H1 (cell line): ENCODE measurements at regions not wholly inside any gene's neighbourhood (a gene's known extent, or its start where the extent isn't known, plus 50 kb on each side); places are given as distances from the start of the nearest gene placed in this dataset.
"Not testable (repeated sequence)": the region's sequence is repeated elsewhere in the genome, so short reads cannot be mapped to it uniquely, and the experiment has no call there.

ENCODE experiments used
- CTCF ChIA-PET: fragments of 300-600 bp; sonication (Branson Sonifier 250); formaldehyde crosslinking; loops from one replicate; lab custom pipeline; 2021; ENCODE audit not compliant: partially characterized antibody; lab: Charles Lee
- POLR2A ChIA-PET: fragments of 300-600 bp; sonication (Branson Sonifier 250); formaldehyde crosslinking; loops from one replicate; lab custom pipeline; 2021; ENCODE audit warnings: inconsistent platforms; ENCODE audit not compliant: partially characterized antibody; lab: Charles Lee
- DNase-seq, 2 experiments: peaks; one replicate each; pipeline versions ENCODE4 v3.0.0 to v3.0.0-alpha.2; 2010 to 2022; ENCODE audit warnings: low spot score in 2 of 2, low read depth in 1 of 2, mixed read lengths in 1 of 2
- FAIRE-seq: peaks from 2 replicates; lab custom pipeline; 2011; peaks lifted over from hg19 to GRCh38; lab: Jason Lieb, UNC
- H2AFZ ChIP-seq: 2 replicates; pipeline ENCODE4 v1.8.1; 2012; ENCODE audit warnings: low read length, inconsistent platforms
- H2AK5ac ChIP-seq: 2 replicates; pipeline ENCODE4 v1.6.1; 2013; ENCODE audit warnings: low read depth, low read length
- H2BK120ac ChIP-seq: replicated peaks from 2 replicates; pipeline ENCODE3; 2013; ENCODE audit warnings: low read depth, low read length, inconsistent platforms
- H2BK12ac ChIP-seq: 2 replicates; pipeline ENCODE4 v1.6.1; 2013; ENCODE audit warnings: low read depth, low read length
- H2BK15ac ChIP-seq: 2 replicates; pipeline ENCODE4 v1.6.1; 2013; ENCODE audit warnings: low read length
- H2BK20ac ChIP-seq: 2 replicates; pipeline ENCODE4 v1.6.1; 2013; ENCODE audit warnings: low read length
- H2BK5ac ChIP-seq: 2 replicates; pipeline ENCODE4 v1.6.1; 2013; ENCODE audit warnings: low read depth, low read length
- H3K14ac ChIP-seq: 2 replicates; pipeline ENCODE4 v1.6.1; 2013; ENCODE audit warnings: inconsistent platforms; ENCODE audit not compliant: insufficient read length
- H3K18ac ChIP-seq: 2 replicates; pipeline ENCODE4 v1.6.1; 2013; ENCODE audit warnings: low read length; ENCODE audit errors: extremely low read depth
- H3K23ac ChIP-seq: 2 replicates; pipeline ENCODE4 v1.6.1; 2013; ENCODE audit warnings: inconsistent platforms; ENCODE audit not compliant: insufficient read length
- H3K23me2 ChIP-seq: 2 replicates; pipeline ENCODE4 v1.6.1; 2013; ENCODE audit warnings: low read depth, low read length
- H3K27ac ChIP-seq: 2 replicates; pipeline ENCODE4 v1.6.1; 2011; ENCODE audit warnings: low read depth, low read length, inconsistent platforms
- H3K27me3 ChIP-seq, 4 experiments: replicated peaks in 1 of 4; 1 replicate in 1 of 4; 2 replicates in 3 of 4; pipeline versions ENCODE4 v1.6.1 to v1.8.1; 2011 to 2013; ENCODE audit warnings: low read length in 3 of 4, mild to moderate bottlenecking in 3 of 4, inconsistent platforms in 2 of 4, mixed read lengths in 2 of 4, moderate library complexity in 1 of 4; ENCODE audit not compliant: control insufficient read depth in 3 of 4, insufficient read depth in 3 of 4; ENCODE audit errors: extremely low read depth in 1 of 4
- H3K36me3 ChIP-seq, 4 experiments: 2 replicates each; pipeline versions ENCODE4 v1.6.1 to v1.8.1; 2011 to 2013; ENCODE audit warnings: mild to moderate bottlenecking in 4 of 4, low read length in 3 of 4, moderate library complexity in 2 of 4, control low read depth in 1 of 4, inconsistent platforms in 1 of 4; ENCODE audit not compliant: insufficient read depth in 4 of 4, control insufficient read depth in 2 of 4
- H3K4ac ChIP-seq: replicated peaks from 2 replicates; pipeline ENCODE3; 2013; ENCODE audit warnings: low read length, low read depth, mixed read lengths, inconsistent platforms; ENCODE audit not compliant: insufficient read length
- H3K4me1 ChIP-seq, 4 experiments: replicated peaks in 1 of 4; 1 replicate in 1 of 4; 2 replicates in 3 of 4; pipeline versions ENCODE4 v1.6.1 to v1.8.1; 2011 to 2013; ENCODE audit warnings: low read length in 3 of 4, inconsistent platforms in 2 of 4, mixed read lengths in 1 of 4; ENCODE audit not compliant: insufficient read depth in 4 of 4, control insufficient read depth in 3 of 4
- H3K4me2 ChIP-seq, 2 experiments: 2 replicates each; pipeline versions ENCODE4 v1.6.1 to v1.8.1; 2011 to 2013; ENCODE audit warnings: low read depth in 2 of 2, low read length in 2 of 2, control low read depth in 1 of 2, inconsistent platforms in 1 of 2, mild to moderate bottlenecking in 1 of 2; ENCODE audit not compliant: insufficient read depth in 1 of 2
- H3K4me3 ChIP-seq, 4 experiments: fragments of 200-600, 300-600 bp in 1 of 4; sonication (generic), shearing (Covaris generic), sonication (Bioruptor Twin) in 1 of 4; 2 replicates each; pipeline versions ENCODE4 v1.5.1 to v1.8.1; 2011 to 2016; ENCODE audit warnings: low read length in 4 of 4, low read depth in 3 of 4, control low read depth in 2 of 4, inconsistent platforms in 2 of 4, mild to moderate bottlenecking in 2 of 4, mixed read lengths in 1 of 4, moderate library complexity in 1 of 4; ENCODE audit not compliant: insufficient read depth in 2 of 4; ENCODE audit errors: extremely low read depth in 1 of 4
- H3K56ac ChIP-seq: replicated peaks from 2 replicates; pipeline ENCODE3; 2013; ENCODE audit warnings: low read depth, mild to moderate bottlenecking, mixed read lengths, low read length, inconsistent platforms; ENCODE audit not compliant: insufficient read length
- H3K79me1 ChIP-seq: 2 replicates; pipeline ENCODE4 v1.6.1; 2013; ENCODE audit warnings: low read depth, low read length, control low read depth
- H3K79me2 ChIP-seq, 2 experiments: 2 replicates each; pipeline versions ENCODE4 v1.6.1 to v1.8.1; 2012 to 2013; ENCODE audit warnings: low read length in 2 of 2, mild to moderate bottlenecking in 2 of 2, inconsistent platforms in 1 of 2; ENCODE audit not compliant: insufficient read depth in 2 of 2, control insufficient read depth in 1 of 2
- H3K9ac ChIP-seq, 4 experiments: replicated peaks in 1 of 4; 1 replicate in 1 of 4; 2 replicates in 3 of 4; pipeline versions ENCODE4 v1.6.1 to v1.8.1; 2011 to 2013; ENCODE audit warnings: low read depth in 3 of 4, low read length in 3 of 4, control low read depth in 2 of 4, mild to moderate bottlenecking in 2 of 4, moderate library complexity in 2 of 4, inconsistent platforms in 1 of 4; ENCODE audit errors: extremely low read depth in 1 of 4
- H3K9me3 ChIP-seq, 2 experiments: 2 replicates each; pipeline versions ENCODE4 v1.6.1 to v1.8.1; 2012 to 2013; ENCODE audit warnings: mild to moderate bottlenecking in 2 of 2, moderate library complexity in 2 of 2, control low read depth in 1 of 2, inconsistent platforms in 1 of 2, low read depth in 1 of 2, low read length in 1 of 2, mixed read lengths in 1 of 2; ENCODE audit not compliant: insufficient read depth in 2 of 2
- H4K20me1 ChIP-seq, 2 experiments: replicated peaks in 1 of 2; 2 replicates each; pipeline versions ENCODE3 to v1.8.1; 2011 to 2013; ENCODE audit warnings: inconsistent platforms in 2 of 2, low read length in 2 of 2, mild to moderate bottlenecking in 1 of 2; ENCODE audit not compliant: insufficient read depth in 2 of 2, control insufficient read depth in 1 of 2
- H4K5ac ChIP-seq: 2 replicates; pipeline ENCODE4 v1.6.1; 2013; ENCODE audit warnings: low read length, low read depth, mixed read lengths, inconsistent platforms; ENCODE audit not compliant: insufficient read length
- H4K8ac ChIP-seq: 2 replicates; pipeline ENCODE4 v1.8.0; 2013; ENCODE audit warnings: mild to moderate bottlenecking, moderate library complexity, low read length, inconsistent platforms; ENCODE audit not compliant: insufficient read depth; ENCODE audit errors: extremely low read depth
- H4K91ac ChIP-seq: replicated peaks from 2 replicates; pipeline ENCODE3; 2013; ENCODE audit warnings: low read length, mixed read lengths, inconsistent platforms; ENCODE audit not compliant: insufficient read length
- WGBS, 2 experiments: shearing (Covaris generic) in 1 of 2; methylation state at CpG; one replicate each; pipeline versions ENCODE4 v1.1.6 to v1.1.7; 2013 to 2015; ENCODE audit warnings: low lambda C conversion rate in 2 of 2, mixed read lengths in 2 of 2, inconsistent platforms in 1 of 2, low coverage in 1 of 2, missing lambda C conversion rate in 1 of 2; ENCODE audit not compliant: insufficient replicate concordance in 2 of 2, insufficient coverage in 1 of 2, insufficient read length in 1 of 2; ENCODE audit errors: extremely low coverage in 1 of 2, missing lambda C conversion rate in 1 of 2; 5-methylcytosine and 5-hydroxymethylcytosine counted together

DNA sequence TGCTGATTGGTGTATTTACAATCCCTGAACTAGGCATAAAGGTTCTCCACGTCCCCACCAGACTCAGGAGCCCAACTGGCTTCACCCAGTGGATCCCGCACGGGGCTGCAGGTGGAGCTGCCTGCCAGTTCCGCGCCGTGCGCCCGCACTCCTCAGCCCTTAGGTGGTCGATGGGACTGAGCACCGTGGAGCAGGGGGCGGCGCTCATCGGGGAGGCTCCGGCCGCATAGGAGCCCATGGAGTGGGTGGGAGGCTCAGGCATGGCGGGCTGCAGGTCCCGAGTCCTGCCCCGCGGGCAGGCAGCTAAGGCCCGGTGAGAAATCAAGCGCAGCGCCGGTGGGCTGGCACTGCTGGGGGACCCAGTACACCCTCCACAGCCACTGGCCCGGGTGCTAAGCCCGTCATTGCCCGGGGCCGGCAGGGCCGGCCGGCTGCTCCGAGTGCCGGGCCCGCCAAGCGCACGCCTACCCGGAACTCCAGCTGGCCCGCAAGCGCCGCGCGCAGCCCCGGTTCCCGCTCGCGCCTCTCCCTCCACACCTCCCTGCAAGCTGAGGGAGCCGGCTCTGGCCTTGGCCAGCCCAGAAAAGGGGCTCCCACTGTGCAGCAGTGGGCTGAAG, 101.5 kb downstream of the SLC16A1 start:
- not testable (repeated sequence) for H3K4me3 ChIP-seq

More for the DNA sequence above, 101.5 kb downstream of the SLC16A1 start:
- not testable (repeated sequence) for H4K91ac ChIP-seq, H3K9me3 ChIP-seq, H3K14ac ChIP-seq, H2BK5ac ChIP-seq, H3K18ac ChIP-seq, H3K4me2 ChIP-seq, H2BK12ac ChIP-seq, H3K27me3 ChIP-seq, H4K8ac ChIP-seq, H3K23me2 ChIP-seq, H2BK20ac ChIP-seq, H3K79me2 ChIP-seq, FAIRE-seq, H2BK120ac ChIP-seq, H3K27ac ChIP-seq, H2AFZ ChIP-seq, H3K4ac ChIP-seq, H2AK5ac ChIP-seq, H3K56ac ChIP-seq, H4K20me1 ChIP-seq, H3K9ac ChIP-seq, H3K36me3 ChIP-seq, H3K23ac ChIP-seq, H2BK15ac ChIP-seq, H3K79me1 ChIP-seq, H4K5ac ChIP-seq
- ChIA-PET CTCF (interaction anchor here (0.6 to 3.5 kb wide), 7 partner anchors 22 to 218 kb away, joined by 3 to 10 read pairs (median 3); partner anchors contain the start of gene LRIG2), POLR2A (interaction anchor here (0.6 to 1.9 kb wide), 8 partner anchors 25 to 231 kb away, joined by 3 to 5 read pairs (median 4); partner anchors contain the start of gene LRIG2)
- 89% methylated on average over 24 of the region's 45 CpGs; no CpG with 5 or more reads in 1 of the 2 experiments for WGBS, 2 experiments
- peak in 1 of 2 experiments; percentile 58 for DNase-seq
- H3K4me1 ChIP-seq, result peaks cover 2 to 14% (median 4%) of the 10 kb centered on the region in 4 experiments
